ENCODE measurements at regions not wholly inside any gene's neighbourhood (a gene's known extent, or its start where the extent isn't known, plus 50 kb on each side); places are given as distances from the start of the nearest gene placed in this dataset.

- TF ChIP-seq CTCF (IDR thresholded peaks at IDR 0.05; ENCODE audit: insufficient read depth, low read depth, low read length), result peak; percentile 67
- no peak overlapping the region for H3K4me3 ChIP-seq (ENCODE audit: low read depth, low read length)
- DNase-seq (ENCODE audit: low read depth), result peak; percentile 33
Measured at GRCh38 chr4:126627255-126627654, 1005.5 kb upstream of the INTU start.

DNA sequence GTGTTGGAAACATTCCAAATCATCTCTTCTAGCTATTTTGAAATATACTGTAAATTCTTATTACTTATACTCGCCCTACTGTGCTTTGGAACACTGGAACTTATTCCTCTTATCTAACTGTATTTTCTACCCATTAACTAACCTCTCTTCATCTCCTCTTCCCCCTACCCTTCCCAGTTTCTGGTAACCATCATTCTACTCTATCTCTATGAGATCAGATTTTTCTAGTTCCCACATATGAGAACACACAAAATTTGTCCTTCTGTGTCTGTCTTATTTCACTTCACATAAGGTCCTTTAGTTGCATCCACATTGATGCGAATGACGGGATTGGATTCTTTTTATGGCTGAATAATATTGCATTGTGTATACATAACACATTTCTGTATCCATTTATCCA, 1003.8 kb upstream of the INTU start:
- DNase-seq (ENCODE audit: low read depth), result no peak
- no peak for TF ChIP-seq CTCF (IDR thresholded peaks at IDR 0.05; ENCODE audit: insufficient read depth, low read depth, low read length)
- no peak overlapping the region for H3K4me3 ChIP-seq (ENCODE audit: low read depth, low read length)

DNA sequence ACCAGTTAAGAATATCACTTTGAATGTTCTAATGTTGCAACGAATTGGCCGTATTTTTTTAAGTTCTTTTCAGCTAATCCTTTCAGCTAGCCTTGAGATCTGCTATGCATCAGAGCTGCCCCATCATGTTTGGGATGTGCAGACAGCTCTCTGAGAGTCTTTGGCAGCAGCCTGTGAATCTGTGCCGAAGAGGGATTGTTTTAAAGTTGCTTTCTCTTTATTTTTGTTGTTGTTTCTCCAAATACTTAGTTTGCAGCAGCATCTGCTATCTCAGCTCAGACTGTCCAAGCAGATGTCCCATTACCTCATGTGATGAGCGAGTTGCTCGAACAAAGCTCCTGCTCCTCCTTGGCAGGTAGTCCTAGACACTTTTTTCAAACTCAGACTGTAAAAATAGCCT, 1002.5 kb upstream of the INTU start:
- peak; percentile 68 for DNase-seq (ENCODE audit: low read depth)
- H3K4me3 ChIP-seq (ENCODE audit: low read depth, low read length), result no peak overlapping the region
- no peak for TF ChIP-seq CTCF (IDR thresholded peaks at IDR 0.05; ENCODE audit: insufficient read depth, low read depth, low read length)

DNA sequence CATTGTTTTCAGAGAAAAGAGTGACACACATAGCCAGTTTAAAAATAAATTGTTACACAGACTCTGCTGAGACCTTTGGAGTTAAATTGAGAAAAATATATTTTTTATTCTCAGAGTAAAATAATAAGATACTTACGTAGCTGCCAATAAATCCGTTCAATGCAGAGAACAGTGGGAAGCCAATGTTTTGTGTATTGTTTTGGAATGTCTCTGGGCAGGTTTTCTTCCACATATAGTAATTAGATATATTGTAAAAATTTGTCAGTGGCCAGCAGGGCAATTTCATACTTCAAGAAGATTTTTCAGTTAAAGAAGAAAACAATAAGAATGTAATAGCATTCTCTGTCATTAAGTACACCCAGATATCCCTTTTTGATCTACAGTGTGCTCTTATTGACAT, 999.5 kb upstream of the INTU start:
- DNase-seq (ENCODE audit: low read depth), result no peak
- no peak for TF ChIP-seq CTCF (IDR thresholded peaks at IDR 0.05; ENCODE audit: insufficient read depth, low read depth, low read length)
- no peak overlapping the region for H3K4me3 ChIP-seq (ENCODE audit: low read depth, low read length)

DNA sequence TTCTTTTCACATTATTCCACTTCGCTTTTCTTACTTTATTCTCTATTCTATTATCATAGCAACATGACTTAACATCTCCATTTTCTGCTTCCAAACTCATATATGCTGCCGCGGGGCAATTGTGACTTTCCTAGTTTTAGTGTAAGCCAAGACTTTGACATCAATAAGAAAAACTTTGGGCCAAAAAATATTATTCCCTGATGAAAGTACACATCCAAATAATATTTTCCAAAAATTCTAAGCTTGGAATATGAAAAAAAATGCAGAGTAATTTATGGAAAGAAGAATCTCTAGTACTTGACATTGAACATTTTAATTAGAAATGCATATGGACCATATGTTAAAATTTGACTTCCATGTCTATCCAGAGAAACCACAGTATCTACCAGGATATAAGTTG, 995.1 kb upstream of the INTU start:
- H3K4me3 ChIP-seq (ENCODE audit: low read depth, low read length), result no peak overlapping the region
- TF ChIP-seq CTCF (IDR thresholded peaks at IDR 0.05; ENCODE audit: insufficient read depth, low read depth, low read length), result no peak
- DNase-seq (ENCODE audit: low read depth), result no peak

GRCh38 chr4:126647320-126647719, 985.4 kb upstream of the INTU start:
- DNase-seq (ENCODE audit: low read depth), result no peak
- no peak for TF ChIP-seq CTCF (IDR thresholded peaks at IDR 0.05; ENCODE audit: insufficient read depth, low read depth, low read length)
- no peak overlapping the region for H3K4me3 ChIP-seq (ENCODE audit: low read depth, low read length)

GRCh38 chr4:126647756-126648397, 984.9 kb upstream of the INTU start:
- no peak for DNase-seq (ENCODE audit: low read depth)
- H3K4me3 ChIP-seq (ENCODE audit: low read depth, low read length), result no peak overlapping the region
- no peak for TF ChIP-seq CTCF (IDR thresholded peaks at IDR 0.05; ENCODE audit: insufficient read depth, low read depth, low read length)

Data from fibroblast of villous mesenchyme (primary cell).